ENCODE measurements at regions not wholly inside any gene's neighbourhood (a gene's known extent, or its start where the extent isn't known, plus 50 kb on each side); places are given as distances from the start of the nearest gene placed in this dataset.

- TF ChIP-seq GATA3 (IDR thresholded peaks at IDR 0.05; ENCODE audit: low read depth, low read length) = no peak
- TF ChIP-seq GATA2 (IDR thresholded peaks at IDR 0.05; ENCODE audit: low read depth, low read length) = no peak
Observed at GRCh38 chr13:106161146-106161545, 374.3 kb downstream of the EFNB2 start.

Data from SH-SY5Y (cell line).